ENCODE measurements at regions not wholly inside any gene's neighbourhood (a gene's known extent, or its start where the extent isn't known, plus 50 kb on each side); places are given as distances from the start of the nearest gene placed in this dataset.

GRCh38 chr10:29738341-29738740, 103.6 kb upstream of the SVIL start:
- Histone ChIP-seq H3K4me1 (ENCODE audit: control insufficient read depth in 2 of 3, insufficient read depth in 2 of 3, low read depth in 1 of 3, low read length in 3 of 3) (peaks cover 0 to 8% (median 4%) of the 10 kb centered on the region in 3 donors), H3K9me3 (ENCODE audit: control insufficient read depth in 2 of 3, insufficient read depth in 1 of 3, low read length in 3 of 3) (no peaks in the 10 kb centered on the region), H3K27ac (ENCODE audit: low read depth in 2 of 2, low read length in 2 of 2) (peak overlapping the region in 1 of 2 donors; percentile 1), H3K36me3 (ENCODE audit: control insufficient read depth in 2 of 3, insufficient read depth in 3 of 3, low read length in 3 of 3) (no peaks in the 10 kb centered on the region), H3K9ac (ENCODE audit: low read length in 3 of 3) (no peak overlapping the region), H3K4me3 (ENCODE audit: low read length in 3 of 3) (no peak overlapping the region), H3K27me3 (ENCODE audit: control insufficient read depth, insufficient read depth, low read length) (no peaks in the 10 kb centered on the region)
- TF ChIP-seq CTCF (IDR thresholded peaks at IDR 0.05; ENCODE audit: borderline replicate concordance, extremely low read depth, insufficient read depth) = no peak
- intact Hi-C loops (cut with DNase I) = no loop called here
- no peak for DNase-seq
- FAIRE-seq = no peak

DNA sequence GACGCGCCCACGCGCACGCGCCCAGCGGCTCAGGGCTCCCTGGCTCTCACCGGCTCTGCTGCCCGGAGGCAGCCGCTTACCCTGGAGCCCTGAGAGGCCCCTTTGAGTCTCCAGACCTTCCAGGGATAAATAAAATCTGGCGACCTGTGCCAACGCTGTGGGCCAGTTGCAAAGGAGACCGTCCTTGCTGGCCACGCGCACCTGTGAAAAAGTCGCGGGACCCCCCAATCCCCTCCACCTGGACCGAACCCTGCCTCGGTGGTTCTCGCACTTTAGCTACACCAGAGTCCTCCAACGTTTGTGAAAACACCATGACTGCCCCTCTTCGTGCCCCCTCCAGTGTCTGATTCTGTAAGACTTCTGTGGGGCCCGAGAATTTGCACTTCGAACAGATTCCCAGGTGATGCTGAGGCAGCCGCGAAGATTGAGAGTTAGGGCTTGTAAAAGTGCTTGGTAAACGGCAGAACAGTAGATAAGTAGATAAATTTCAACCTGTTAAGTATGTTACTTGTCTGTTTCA, 102.4 kb upstream of the SVIL start:
- peak overlapping the region in 2 of 3 donors; percentile 22 to 74 for H3K9ac ChIP-seq (ENCODE audit: low read length in 3 of 3)
- peaks cover 0 to 8% (median 4%) of the 10 kb centered on the region in 3 donors for H3K4me1 ChIP-seq (ENCODE audit: control insufficient read depth in 2 of 3, insufficient read depth in 2 of 3, low read depth in 1 of 3, low read length in 3 of 3)
- DNase-seq = peak in 2 of 5 donors; percentile 57 to 76
- no peak for FAIRE-seq
- no peaks in the 10 kb centered on the region for H3K36me3 ChIP-seq (ENCODE audit: control insufficient read depth in 2 of 3, insufficient read depth in 3 of 3, low read length in 3 of 3)
- intact Hi-C loops (cut with DNase I) = no loop called here
- no peaks in the 10 kb centered on the region for H3K9me3 ChIP-seq (ENCODE audit: control insufficient read depth in 2 of 3, insufficient read depth in 1 of 3, low read length in 3 of 3)
- no peak for TF ChIP-seq CTCF (IDR thresholded peaks at IDR 0.05; ENCODE audit: borderline replicate concordance, extremely low read depth, insufficient read depth)
- peak overlapping the region; percentile 24 to 56 (median 42) for H3K4me3 ChIP-seq (ENCODE audit: low read length in 3 of 3)
- H3K27ac ChIP-seq (ENCODE audit: low read depth in 2 of 2, low read length in 2 of 2) = peak overlapping the region; percentile 54 to 66
- H3K27me3 ChIP-seq (ENCODE audit: control insufficient read depth, insufficient read depth, low read length) = no peaks in the 10 kb centered on the region

DNA sequence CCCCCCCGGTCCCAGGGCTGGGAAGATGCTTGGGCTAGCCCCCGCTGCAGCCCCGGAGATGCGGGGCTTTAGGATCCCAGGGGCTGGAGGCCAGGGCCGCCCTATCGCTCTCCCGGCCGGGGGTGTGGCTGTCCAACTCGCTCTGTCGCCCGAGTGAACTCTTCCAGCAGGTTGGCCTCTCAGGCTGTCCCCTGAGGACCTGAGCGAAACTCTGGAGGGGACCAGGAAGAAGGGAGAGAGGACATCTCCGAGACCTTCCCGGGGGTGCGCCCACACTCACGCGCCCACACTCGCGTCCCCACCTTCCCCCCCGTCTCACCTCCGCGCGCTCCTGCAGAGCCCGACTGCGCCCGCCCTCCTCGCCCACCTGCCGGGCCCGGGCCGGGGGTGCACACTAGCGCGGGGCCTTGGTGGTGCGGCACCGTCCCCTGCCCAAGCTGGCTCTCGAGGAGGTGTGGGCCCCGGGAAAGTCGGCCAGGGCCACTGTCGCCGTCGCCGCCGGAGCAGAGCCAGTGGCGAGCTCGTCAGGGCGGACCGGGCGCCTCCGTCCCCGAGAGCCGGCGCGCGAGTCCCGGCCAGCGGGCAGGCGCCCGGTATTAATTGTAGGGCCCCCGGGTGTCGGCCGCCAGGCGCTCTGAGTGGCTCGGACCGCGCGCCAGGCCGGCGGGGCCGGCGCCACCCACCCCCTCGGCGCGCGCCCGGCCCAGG, 101.7 kb upstream of the SVIL start:
- peak overlapping the region; percentile 92 to 94 for H3K27ac ChIP-seq (ENCODE audit: low read depth in 2 of 2, low read length in 2 of 2)
- H3K4me1 ChIP-seq (ENCODE audit: control insufficient read depth in 2 of 3, insufficient read depth in 2 of 3, low read depth in 1 of 3, low read length in 3 of 3) = peaks cover 0 to 8% (median 4%) of the 10 kb centered on the region in 3 donors
- no peaks in the 10 kb centered on the region for H3K27me3 ChIP-seq (ENCODE audit: control insufficient read depth, insufficient read depth, low read length)
- TF ChIP-seq CTCF (IDR thresholded peaks at IDR 0.05; ENCODE audit: borderline replicate concordance, extremely low read depth, insufficient read depth) = no peak
- peak; percentile 73 to 87 (median 79) for DNase-seq
- H3K4me3 ChIP-seq (ENCODE audit: low read length in 3 of 3) = peak overlapping the region; percentile 65 to 82 (median 75)
- intact Hi-C loops (cut with DNase I) = no loop called here
- H3K9me3 ChIP-seq (ENCODE audit: control insufficient read depth in 2 of 3, insufficient read depth in 1 of 3, low read length in 3 of 3) = no peaks in the 10 kb centered on the region
- H3K9ac ChIP-seq (ENCODE audit: low read length in 3 of 3) = peak overlapping the region; percentile 37 to 87 (median 63)
- no peak for FAIRE-seq
- H3K36me3 ChIP-seq (ENCODE audit: control insufficient read depth in 2 of 3, insufficient read depth in 3 of 3, low read length in 3 of 3) = no peaks in the 10 kb centered on the region

All from kidney (tissue), 13 donors.